Gastroesophageal sphincter (tissue), 3 donors: ENCODE measurements at regions not wholly inside any gene's neighbourhood (a gene's known extent, or its start where the extent isn't known, plus 50 kb on each side); places are given as distances from the start of the nearest gene placed in this dataset.

Experiments used
- CTCF ChIP-seq, 4 experiments: fragments of 200-600 bp in 2 of 4; fragments of 450-650 bp in 2 of 4; sonication (generic) in 1 of 4; IDR thresholded peaks; one replicate each; pipeline ENCODE4 v1.5.1; 2017 to 2019; ENCODE audit warnings: antibody characterized with exemption in 4 of 4, mild to moderate bottlenecking in 2 of 4, moderate library complexity in 2 of 4
- EP300 ChIP-seq: sonication (generic); formaldehyde crosslinking; IDR thresholded peaks from one replicate; pipeline ENCODE4 v1.6.1; 2017; ENCODE audit warnings: antibody characterized with exemption, mild to moderate bottlenecking
- POLR2A ChIP-seq, 2 donors: fragments of 450-650 bp; IDR thresholded peaks; one replicate each; pipeline ENCODE4 v1.6.1; 2017; ENCODE audit warnings: antibody characterized with exemption in 2 of 2, mild to moderate bottlenecking in 2 of 2, moderate library complexity in 1 of 2
- POLR2AphosphoS5 ChIP-seq: sonication (generic); formaldehyde crosslinking; IDR thresholded peaks from one replicate; pipeline ENCODE4 v1.6.1; 2017; ENCODE audit warnings: antibody characterized with exemption

GRCh38 chr2:60629305-60629662 lies 75.8 kb upstream of the BCL11A start:
- TF ChIP-seq CTCF (IDR thresholded peaks at IDR 0.05) = no peak
- TF ChIP-seq POLR2AphosphoS5 = no peak
- no peak for TF ChIP-seq POLR2A (IDR thresholded peaks at IDR 0.05)
- TF ChIP-seq EP300 = no peak
